GM19025 (cell line): ENCODE measurements at regions not wholly inside any gene's neighbourhood (a gene's known extent, or its start where the extent isn't known, plus 50 kb on each side); places are given as distances from the start of the nearest gene placed in this dataset.

Experiments used
- ATAC-seq: cut with Tn5 transposase; IDR thresholded peaks from one replicate; pipeline ENCODE4 v1.9.1; 2021; ENCODE audit warnings: mild to moderate bottlenecking, low read depth, moderate library complexity; ENCODE audit not compliant: unreplicated experiment

GRCh38 chr13:71090990-71091389 is 776.0 kb downstream of the DACH1 start:
- no peak for ATAC-seq

- no peak for ATAC-seq
Observed at GRCh38 chr13:71089056-71089455, 777.9 kb downstream of the DACH1 start.

GRCh38 chr13:71087432-71087831 is 779.6 kb downstream of the DACH1 start:
- no peak for ATAC-seq

- no peak for ATAC-seq
Observed at GRCh38 chr13:71087006-71087405, 780.0 kb downstream of the DACH1 start.

- no peak for ATAC-seq
Observed at GRCh38 chr13:71082631-71083030, 784.4 kb downstream of the DACH1 start.

- no peak for ATAC-seq
Observed at GRCh38 chr13:71079638-71080037, 787.4 kb downstream of the DACH1 start.

- ATAC-seq, result no peak
Observed at GRCh38 chr13:71068041-71068440, 799.0 kb downstream of the DACH1 start.

- ATAC-seq, result no peak
Observed at GRCh38 chr13:71067165-71067815, 799.7 kb downstream of the DACH1 start.

GRCh38 chr13:71056581-71056980 is 810.4 kb downstream of the DACH1 start:
- ATAC-seq, result no peak

- no peak for ATAC-seq
Observed at GRCh38 chr13:71055644-71056043, 811.4 kb downstream of the DACH1 start.

GRCh38 chr13:71055047-71055446 is 812.0 kb downstream of the DACH1 start:
- ATAC-seq, result no peak

GRCh38 chr13:71054358-71054757 is 812.6 kb downstream of the DACH1 start:
- ATAC-seq, result no peak

- ATAC-seq, result no peak
Observed at GRCh38 chr13:71051573-71051972, 815.4 kb downstream of the DACH1 start.

- ATAC-seq, result no peak
Observed at GRCh38 chr13:71046360-71047079, 820.5 kb downstream of the DACH1 start.

GRCh38 chr13:71045101-71045500 is 821.9 kb downstream of the DACH1 start:
- ATAC-seq, result no peak

GRCh38 chr13:71039440-71039839 is 827.6 kb downstream of the DACH1 start:
- ATAC-seq, result no peak

GRCh38 chr13:71034018-71034417 is 833.0 kb downstream of the DACH1 start:
- no peak for ATAC-seq

GRCh38 chr13:71033026-71033425 is 834.0 kb downstream of the DACH1 start:
- no peak for ATAC-seq

GRCh38 chr13:71030784-71031183 is 836.2 kb downstream of the DACH1 start:
- ATAC-seq, result no peak

GRCh38 chr13:71028884-71029283 is 838.1 kb downstream of the DACH1 start:
- ATAC-seq, result no peak

- peak; percentile 46 for ATAC-seq
Observed at GRCh38 chr13:71021825-71022422, 845.1 kb downstream of the DACH1 start.

GRCh38 chr13:71018995-71019394 is 848.0 kb downstream of the DACH1 start:
- no peak for ATAC-seq
